ENCODE measurements at regions not wholly inside any gene's neighbourhood (a gene's known extent, or its start where the extent isn't known, plus 50 kb on each side); places are given as distances from the start of the nearest gene placed in this dataset.

- Histone ChIP-seq H3K27me3 (ENCODE audit: control insufficient read depth in 3 of 3, insufficient read depth in 3 of 3, low read length in 3 of 3) (no peaks in the 10 kb centered on the region), H3K9me3 (ENCODE audit: control insufficient read depth in 3 of 3, low read length in 3 of 3) (no peaks in the 10 kb centered on the region), H3K27ac (ENCODE audit: low read depth, low read length) (no peak overlapping the region), H3K4me1 (ENCODE audit: control insufficient read depth in 3 of 3, insufficient read depth in 3 of 3, low read length in 3 of 3) (no peaks in the 10 kb centered on the region), H3K9ac (ENCODE audit: low read depth in 1 of 3, low read length in 3 of 3) (no peak overlapping the region), H3K36me3 (ENCODE audit: control insufficient read depth in 3 of 3, insufficient read depth in 3 of 3, low read length in 3 of 3) (no peaks in the 10 kb centered on the region), H3K4me3 (ENCODE audit: low read length in 3 of 3) (no peak overlapping the region)
Observed at GRCh38 chr14:22070119-22070982, 396.7 kb upstream of the OR4E1 start.

- Histone ChIP-seq H3K27ac (ENCODE audit: low read depth, low read length) (no peak overlapping the region), H3K4me1 (ENCODE audit: control insufficient read depth in 3 of 3, insufficient read depth in 3 of 3, low read length in 3 of 3) (no peaks in the 10 kb centered on the region)
Observed at GRCh38 chr14:22065347-22065746, 391.7 kb upstream of the OR4E1 start.

GRCh38 chr14:22059201-22059600 is 385.6 kb upstream of the OR4E1 start:
- Histone ChIP-seq H3K4me3 (ENCODE audit: low read length in 3 of 3) (no peak overlapping the region), H3K36me3 (ENCODE audit: control insufficient read depth in 3 of 3, insufficient read depth in 3 of 3, low read length in 3 of 3) (no peaks in the 10 kb centered on the region), H3K4me1 (ENCODE audit: control insufficient read depth in 3 of 3, insufficient read depth in 3 of 3, low read length in 3 of 3) (no peaks in the 10 kb centered on the region)

More at GRCh38 chr14:22065347-22065746, 391.7 kb upstream of the OR4E1 start:
- no peaks in the 10 kb centered on the region for H3K27me3 ChIP-seq (ENCODE audit: control insufficient read depth in 3 of 3, insufficient read depth in 3 of 3, low read length in 3 of 3)
- H3K4me3 ChIP-seq (ENCODE audit: low read length in 3 of 3), result no peak overlapping the region
- no peaks in the 10 kb centered on the region for H3K9me3 ChIP-seq (ENCODE audit: control insufficient read depth in 3 of 3, low read length in 3 of 3)
- H3K36me3 ChIP-seq (ENCODE audit: control insufficient read depth in 3 of 3, insufficient read depth in 3 of 3, low read length in 3 of 3), result no peaks in the 10 kb centered on the region
- H3K9ac ChIP-seq (ENCODE audit: low read depth in 1 of 3, low read length in 3 of 3), result no peak overlapping the region

GRCh38 chr14:22052795-22053194 is 379.2 kb upstream of the OR4E1 start:
- Histone ChIP-seq H3K9ac (ENCODE audit: low read depth in 1 of 3, low read length in 3 of 3) (no peak overlapping the region), H3K4me3 (ENCODE audit: low read length in 3 of 3) (no peak overlapping the region), H3K9me3 (ENCODE audit: control insufficient read depth in 3 of 3, low read length in 3 of 3) (no peaks in the 10 kb centered on the region), H3K27ac (ENCODE audit: low read depth, low read length) (no peak overlapping the region), H3K4me1 (ENCODE audit: control insufficient read depth in 3 of 3, insufficient read depth in 3 of 3, low read length in 3 of 3) (no peaks in the 10 kb centered on the region), H3K27me3 (ENCODE audit: control insufficient read depth in 3 of 3, insufficient read depth in 3 of 3, low read length in 3 of 3) (no peaks in the 10 kb centered on the region), H3K36me3 (ENCODE audit: control insufficient read depth in 3 of 3, insufficient read depth in 3 of 3, low read length in 3 of 3) (no peaks in the 10 kb centered on the region)

More at GRCh38 chr14:22059201-22059600, 385.6 kb upstream of the OR4E1 start:
- Histone ChIP-seq H3K9me3 (ENCODE audit: control insufficient read depth in 3 of 3, low read length in 3 of 3) (peaks cover 0 to 2% (median 0%) of the 10 kb centered on the region in 3 donors), H3K9ac (ENCODE audit: low read depth in 1 of 3, low read length in 3 of 3) (no peak overlapping the region), H3K27me3 (ENCODE audit: control insufficient read depth in 3 of 3, insufficient read depth in 3 of 3, low read length in 3 of 3) (no peaks in the 10 kb centered on the region), H3K27ac (ENCODE audit: low read depth, low read length) (no peak overlapping the region)

- H3K4me1 ChIP-seq (ENCODE audit: control insufficient read depth in 3 of 3, insufficient read depth in 3 of 3, low read length in 3 of 3), result no peaks in the 10 kb centered on the region
- no peaks in the 10 kb centered on the region for H3K27me3 ChIP-seq (ENCODE audit: control insufficient read depth in 3 of 3, insufficient read depth in 3 of 3, low read length in 3 of 3)
- no peak overlapping the region for H3K9ac ChIP-seq (ENCODE audit: low read depth in 1 of 3, low read length in 3 of 3)
- no peak overlapping the region for H3K4me3 ChIP-seq (ENCODE audit: low read length in 3 of 3)
- H3K27ac ChIP-seq (ENCODE audit: low read depth, low read length), result no peak overlapping the region
- H3K9me3 ChIP-seq (ENCODE audit: control insufficient read depth in 3 of 3, low read length in 3 of 3), result no peaks in the 10 kb centered on the region
- H3K36me3 ChIP-seq (ENCODE audit: control insufficient read depth in 3 of 3, insufficient read depth in 3 of 3, low read length in 3 of 3), result no peaks in the 10 kb centered on the region
Observed at GRCh38 chr14:22047115-22047514, 373.5 kb upstream of the OR4E1 start.

- Histone ChIP-seq H3K9me3 (ENCODE audit: control insufficient read depth in 3 of 3, low read length in 3 of 3) (no peaks in the 10 kb centered on the region), H3K4me1 (ENCODE audit: control insufficient read depth in 3 of 3, insufficient read depth in 3 of 3, low read length in 3 of 3) (no peaks in the 10 kb centered on the region), H3K4me3 (ENCODE audit: low read length in 3 of 3) (no peak overlapping the region), H3K27me3 (ENCODE audit: control insufficient read depth in 3 of 3, insufficient read depth in 3 of 3, low read length in 3 of 3) (no peaks in the 10 kb centered on the region), H3K9ac (ENCODE audit: low read depth in 1 of 3, low read length in 3 of 3) (no peak overlapping the region), H3K27ac (ENCODE audit: low read depth, low read length) (no peak overlapping the region), H3K36me3 (ENCODE audit: control insufficient read depth in 3 of 3, insufficient read depth in 3 of 3, low read length in 3 of 3) (no peaks in the 10 kb centered on the region)
Observed at GRCh38 chr14:22046063-22046462, 372.4 kb upstream of the OR4E1 start.

- H3K4me3 ChIP-seq (ENCODE audit: low read length in 3 of 3), result no peak overlapping the region
- no peak overlapping the region for H3K9ac ChIP-seq (ENCODE audit: low read depth in 1 of 3, low read length in 3 of 3)
- H3K27ac ChIP-seq (ENCODE audit: low read depth, low read length), result no peak overlapping the region
- H3K27me3 ChIP-seq (ENCODE audit: control insufficient read depth in 3 of 3, insufficient read depth in 3 of 3, low read length in 3 of 3), result no peaks in the 10 kb centered on the region
- H3K4me1 ChIP-seq (ENCODE audit: control insufficient read depth in 3 of 3, insufficient read depth in 3 of 3, low read length in 3 of 3), result no peaks in the 10 kb centered on the region
- H3K36me3 ChIP-seq (ENCODE audit: control insufficient read depth in 3 of 3, insufficient read depth in 3 of 3, low read length in 3 of 3), result no peaks in the 10 kb centered on the region
- no peaks in the 10 kb centered on the region for H3K9me3 ChIP-seq (ENCODE audit: control insufficient read depth in 3 of 3, low read length in 3 of 3)
Observed at GRCh38 chr14:22044193-22044592, 370.6 kb upstream of the OR4E1 start.

GRCh38 chr14:22040781-22041125 is 367.1 kb upstream of the OR4E1 start:
- H3K4me1 ChIP-seq (ENCODE audit: control insufficient read depth in 3 of 3, insufficient read depth in 3 of 3, low read length in 3 of 3), result no peaks in the 10 kb centered on the region
- H3K27ac ChIP-seq (ENCODE audit: low read depth, low read length), result no peak overlapping the region
- no peak overlapping the region for H3K9ac ChIP-seq (ENCODE audit: low read depth in 1 of 3, low read length in 3 of 3)
- no peaks in the 10 kb centered on the region for H3K9me3 ChIP-seq (ENCODE audit: control insufficient read depth in 3 of 3, low read length in 3 of 3)
- H3K36me3 ChIP-seq (ENCODE audit: control insufficient read depth in 3 of 3, insufficient read depth in 3 of 3, low read length in 3 of 3), result no peaks in the 10 kb centered on the region
- no peaks in the 10 kb centered on the region for H3K27me3 ChIP-seq (ENCODE audit: control insufficient read depth in 3 of 3, insufficient read depth in 3 of 3, low read length in 3 of 3)
- no peak overlapping the region for H3K4me3 ChIP-seq (ENCODE audit: low read length in 3 of 3)

- no peaks in the 10 kb centered on the region for H3K36me3 ChIP-seq (ENCODE audit: control insufficient read depth in 3 of 3, insufficient read depth in 3 of 3, low read length in 3 of 3)
- H3K4me3 ChIP-seq (ENCODE audit: low read length in 3 of 3), result no peak overlapping the region
- H3K9ac ChIP-seq (ENCODE audit: low read depth in 1 of 3, low read length in 3 of 3), result no peak overlapping the region
- H3K9me3 ChIP-seq (ENCODE audit: control insufficient read depth in 3 of 3, low read length in 3 of 3), result no peaks in the 10 kb centered on the region
- no peak overlapping the region for H3K27ac ChIP-seq (ENCODE audit: low read depth, low read length)
- H3K4me1 ChIP-seq (ENCODE audit: control insufficient read depth in 3 of 3, insufficient read depth in 3 of 3, low read length in 3 of 3), result no peaks in the 10 kb centered on the region
- H3K27me3 ChIP-seq (ENCODE audit: control insufficient read depth in 3 of 3, insufficient read depth in 3 of 3, low read length in 3 of 3), result no peaks in the 10 kb centered on the region
Observed at GRCh38 chr14:22039938-22040780, 366.5 kb upstream of the OR4E1 start.

Measured in skeletal muscle tissue (tissue), 3 donors.